ENCODE measurements at regions not wholly inside any gene's neighbourhood (a gene's known extent, or its start where the extent isn't known, plus 50 kb on each side); places are given as distances from the start of the nearest gene placed in this dataset.

- DNase-seq = no peak
Observed at GRCh38 chr10:31580646-31581045, 261.6 kb downstream of the ZEB1 start.

Data from KG1 (cell line).